B cell (primary cell): ENCODE measurements at regions not wholly inside any gene's neighbourhood (a gene's known extent, or its start where the extent isn't known, plus 50 kb on each side); places are given as distances from the start of the nearest gene placed in this dataset.

Source experiments
- ATAC-seq: fragments of 200-7000 bp; cut with Tn5 transposase; one replicate; pipeline ENCODE4 v1.10.0; 2021; ENCODE audit warnings: low read depth, mild to moderate bottlenecking, moderate number of reproducible peaks, moderate library complexity
- CTCF ChIA-PET: fragments of 350-600 bp; sonication (Branson Sonifier 250); formaldehyde crosslinking; loops from one replicate; lab custom pipeline; 2021; ENCODE audit warnings: antibody characterized with exemption, inconsistent platforms; lab: Charles Lee
- POLR2A ChIA-PET: fragments of 350-600 bp; sonication (Branson Sonifier 250); formaldehyde crosslinking; loops from one replicate; lab custom pipeline; 2021; ENCODE audit warnings: antibody characterized with exemption; lab: Charles Lee
- DNase-seq: peaks from one replicate; pipeline ENCODE4 v3.0.0; 2013
- H2AFZ ChIP-seq: 2 replicates; pipeline ENCODE4 v1.6.1; 2012; ENCODE audit warnings: mild to moderate bottlenecking, low read depth, low read length; ENCODE audit not compliant: insufficient read depth, poor library complexity, severe bottlenecking
- H3K27ac ChIP-seq, 2 donors: 1 replicate in 1 of 2; 2 replicates in 1 of 2; pipeline ENCODE4 v1.5.1; 2012 to 2013; ENCODE audit warnings: low read length in 2 of 2, mild to moderate bottlenecking in 2 of 2, moderate library complexity in 1 of 2
- H3K27me3 ChIP-seq, 4 experiments: fragments of 200-600 bp in 1 of 4; sonication (generic) in 1 of 4; replicated peaks in 1 of 4; 1 replicate in 2 of 4; 2 replicates in 2 of 4; pipeline versions ENCODE4 v1.6.1 to v1.7.0; 2013 to 2016; ENCODE audit warnings: low read length in 3 of 4, mild to moderate bottlenecking in 2 of 4, mixed read lengths in 1 of 4, moderate library complexity in 1 of 4; ENCODE audit not compliant: insufficient read depth in 4 of 4, control insufficient read depth in 3 of 4; ENCODE audit errors: control extremely low read depth in 1 of 4
- H3K36me3 ChIP-seq, 2 experiments: replicated peaks in 1 of 2; 1 replicate in 1 of 2; 2 replicates in 1 of 2; pipeline versions ENCODE4 v1.6.1 to v1.7.1; 2013; ENCODE audit warnings: low read length in 1 of 2; ENCODE audit not compliant: insufficient read depth in 2 of 2, control insufficient read depth in 1 of 2; ENCODE audit errors: control extremely low read depth in 1 of 2, extremely low read depth in 1 of 2
- H3K4me1 ChIP-seq, 2 donors: fragments of 200-600 bp in 1 of 2; sonication (generic) in 1 of 2; 1 replicate in 1 of 2; 2 replicates in 1 of 2; pipeline versions ENCODE4 v1.5.1 to v1.6.1; 2013 to 2017; ENCODE audit warnings: low read length in 2 of 2; ENCODE audit not compliant: control insufficient read depth in 2 of 2, insufficient read depth in 2 of 2
- H3K4me2 ChIP-seq: replicated peaks from 2 replicates; pipeline ENCODE3; 2012; ENCODE audit warnings: mild to moderate bottlenecking, low read depth, low read length; ENCODE audit not compliant: poor library complexity, severe bottlenecking
- H3K4me3 ChIP-seq, 5 experiments: fragments of 200-600 bp in 1 of 5; sonication (generic) in 1 of 5; 1 replicate in 3 of 5; 2 replicates in 2 of 5; pipeline versions ENCODE4 v1.5.1 to v1.7.0; 2011 to 2016; ENCODE audit warnings: low read length in 4 of 5, mild to moderate bottlenecking in 4 of 5, low read depth in 2 of 5, control low read depth in 1 of 5, moderate library complexity in 1 of 5; ENCODE audit not compliant: insufficient read depth in 1 of 5; ENCODE audit errors: control extremely low read depth in 1 of 5, extremely low read depth in 1 of 5
- H3K79me2 ChIP-seq: fragments of 200-600 bp; sonication (generic); one replicate; pipeline ENCODE4 v1.6.0; 2016; ENCODE audit warnings: low read length; ENCODE audit not compliant: control insufficient read depth, insufficient read depth
- H3K9ac ChIP-seq: fragments of 200-600 bp; sonication (generic); 2 replicates; pipeline ENCODE4 v1.6.1; 2017; ENCODE audit warnings: mild to moderate bottlenecking, low read length, moderate library complexity
- H3K9me3 ChIP-seq, 3 donors: one replicate each; pipeline versions ENCODE4 v1.6.1 to v1.7.1; 2013; ENCODE audit warnings: low read length in 2 of 3; ENCODE audit not compliant: control insufficient read depth in 2 of 3, insufficient read depth in 1 of 3; ENCODE audit errors: control extremely low read depth in 1 of 3
- H4K20me1 ChIP-seq: 2 replicates; pipeline ENCODE4 v1.6.0; 2012; ENCODE audit warnings: mild to moderate bottlenecking, low read length; ENCODE audit not compliant: insufficient read depth, control insufficient read depth, poor library complexity, severe bottlenecking
- H3K27ac Mint-ChIP-seq: one replicate; pipeline ENCODE4 v1.8.0; 2021; ENCODE audit warnings: mixed read lengths
- H3K27me3 Mint-ChIP-seq: one replicate; pipeline ENCODE4 v1.8.0; 2021; ENCODE audit warnings: mixed read lengths
- H3K4me1 Mint-ChIP-seq: one replicate; pipeline ENCODE4 v1.8.0; 2021; ENCODE audit warnings: mixed read lengths
- H3K4me3 Mint-ChIP-seq: one replicate; pipeline ENCODE4 v1.8.0; 2021; ENCODE audit warnings: mixed read lengths
- H3K9me3 Mint-ChIP-seq: one replicate; pipeline ENCODE4 v1.8.0; 2022; ENCODE audit warnings: mixed read lengths; ENCODE audit not compliant: insufficient read depth
- EZH2 ChIP-seq: IDR thresholded peaks from 2 replicates; pipeline ENCODE4 v1.6.1; 2012; ENCODE audit warnings: borderline replicate concordance, low read depth, mild to moderate bottlenecking, moderate library complexity, low read length; ENCODE audit not compliant: insufficient read depth, poor library complexity, severe bottlenecking
- WGBS: methylation state at CpG from one replicate; pipeline ENCODE4 v1.1.5; 2013; ENCODE audit warnings: missing lambda C conversion rate; ENCODE audit not compliant: insufficient coverage; 5-methylcytosine and 5-hydroxymethylcytosine counted together
- intact Hi-C: fragments of 100-400 bp; cut with micrococcal nuclease; formaldehyde crosslinking; loops from one replicate; pipeline ENCODE4 v1.10.0; 2022
- TF ChIP-seq, protein P1 (sequence below): fragments of 200-600 bp; IDR thresholded peaks from one replicate; pipeline ENCODE4 v1.8.0; 2022; ENCODE audit warnings: antibody characterized with exemption, mild to moderate bottlenecking

GRCh38 chr13:106649495-106649894 is 81.6 kb upstream of the ARGLU1 start:
- no peak overlapping the region for H3K27ac Mint-ChIP-seq
- TF ChIP-seq, protein P1, sequence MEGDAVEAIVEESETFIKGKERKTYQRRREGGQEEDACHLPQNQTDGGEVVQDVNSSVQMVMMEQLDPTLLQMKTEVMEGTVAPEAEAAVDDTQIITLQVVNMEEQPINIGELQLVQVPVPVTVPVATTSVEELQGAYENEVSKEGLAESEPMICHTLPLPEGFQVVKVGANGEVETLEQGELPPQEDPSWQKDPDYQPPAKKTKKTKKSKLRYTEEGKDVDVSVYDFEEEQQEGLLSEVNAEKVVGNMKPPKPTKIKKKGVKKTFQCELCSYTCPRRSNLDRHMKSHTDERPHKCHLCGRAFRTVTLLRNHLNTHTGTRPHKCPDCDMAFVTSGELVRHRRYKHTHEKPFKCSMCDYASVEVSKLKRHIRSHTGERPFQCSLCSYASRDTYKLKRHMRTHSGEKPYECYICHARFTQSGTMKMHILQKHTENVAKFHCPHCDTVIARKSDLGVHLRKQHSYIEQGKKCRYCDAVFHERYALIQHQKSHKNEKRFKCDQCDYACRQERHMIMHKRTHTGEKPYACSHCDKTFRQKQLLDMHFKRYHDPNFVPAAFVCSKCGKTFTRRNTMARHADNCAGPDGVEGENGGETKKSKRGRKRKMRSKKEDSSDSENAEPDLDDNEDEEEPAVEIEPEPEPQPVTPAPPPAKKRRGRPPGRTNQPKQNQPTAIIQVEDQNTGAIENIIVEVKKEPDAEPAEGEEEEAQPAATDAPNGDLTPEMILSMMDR, result no peak
- no peak for TF ChIP-seq EZH2
- peaks cover 1% of the 10 kb centered on the region for H3K27me3 Mint-ChIP-seq
- H2AFZ ChIP-seq, result no peak overlapping the region
- H3K27ac ChIP-seq, result no peak overlapping the region
- H3K4me1 Mint-ChIP-seq, result no peaks in the 10 kb centered on the region
- CTCF ChIA-PET, result no interaction called here
- no peaks in the 10 kb centered on the region for H3K36me3 ChIP-seq
- H4K20me1 ChIP-seq, result no peaks in the 10 kb centered on the region
- no peaks in the 10 kb centered on the region for H3K4me1 ChIP-seq
- no peak overlapping the region for H3K4me3 ChIP-seq
- intact Hi-C loops, result no loop called here
- no CpG with 5 or more reads among the region's 4 CpGs for WGBS
- no peak overlapping the region for H3K9ac ChIP-seq
- DNase-seq (no peak), ATAC-seq (no peak)
- H3K9me3 ChIP-seq, result peaks cover 0 to 2% (median 0%) of the 10 kb centered on the region in 3 donors
- POLR2A ChIA-PET, result no interaction called here
- no peak overlapping the region for H3K4me2 ChIP-seq
- H3K9me3 Mint-ChIP-seq, result no peaks in the 10 kb centered on the region
- no peaks in the 10 kb centered on the region for H3K79me2 ChIP-seq
- H3K27me3 ChIP-seq, result no peaks in the 10 kb centered on the region
- H3K4me3 Mint-ChIP-seq, result no peak overlapping the region

DNA sequence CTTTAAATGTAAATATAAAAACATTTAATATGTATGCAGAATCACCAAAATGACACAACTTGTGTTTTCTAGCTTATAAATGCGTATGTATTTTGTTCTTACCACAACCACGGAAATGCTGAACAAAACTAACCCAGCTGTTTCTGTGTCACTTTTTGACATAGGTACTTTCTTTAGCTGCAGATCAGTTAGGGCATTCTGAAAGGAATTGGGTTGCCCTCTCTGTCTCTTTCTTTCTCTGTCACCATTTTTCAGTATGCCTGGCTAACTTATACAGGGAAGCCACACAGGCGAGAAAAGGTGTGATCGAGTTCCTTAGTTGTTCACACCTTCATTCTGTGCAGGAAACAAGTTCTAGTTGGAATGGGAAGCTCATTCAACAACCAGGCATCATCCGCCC is 72.6 kb upstream of the ARGLU1 start:
- TF ChIP-seq, protein P1, result no peak
- no peak for TF ChIP-seq EZH2

More for the DNA sequence above, 72.6 kb upstream of the ARGLU1 start:
- Histone ChIP-seq H3K9me3 (no peaks in the 10 kb centered on the region), H3K4me1 (no peaks in the 10 kb centered on the region), H3K36me3 (no peaks in the 10 kb centered on the region), H3K4me3 (no peak overlapping the region), H3K9ac (no peak overlapping the region), H4K20me1 (no peaks in the 10 kb centered on the region), H3K79me2 (no peaks in the 10 kb centered on the region), H2AFZ (no peak overlapping the region), H3K27me3 (no peaks in the 10 kb centered on the region), H3K4me2 (no peak overlapping the region), H3K27ac (no peak overlapping the region)
- CTCF ChIA-PET, result interaction anchor here (0.7 to 1.1 kb wide), 2 partner anchors 21 to 29 kb away, joined by 3 to 7 read pairs; no protein-coding TSS in a partner anchor
- no peak for ATAC-seq
- no peak overlapping the region for H3K4me3 Mint-ChIP-seq
- 90% methylated on average over 2 of the region's 5 CpGs for WGBS
- DNase-seq, result no peak
- intact Hi-C loops, result no loop called here
- POLR2A ChIA-PET, result no interaction called here
- H3K4me1 Mint-ChIP-seq, result no peaks in the 10 kb centered on the region
- peaks cover 11% of the 10 kb centered on the region for H3K27me3 Mint-ChIP-seq
- no peaks in the 10 kb centered on the region for H3K9me3 Mint-ChIP-seq
- no peak overlapping the region for H3K27ac Mint-ChIP-seq
